ENCODE measurements at regions not wholly inside any gene's neighbourhood (a gene's known extent, or its start where the extent isn't known, plus 50 kb on each side); places are given as distances from the start of the nearest gene placed in this dataset.

GRCh38 chr16:79946252-79946651, 345.7 kb upstream of the MAF start:
- TF ChIP-seq POLR2A (IDR thresholded peaks at IDR 0.05) (no peak), CTCF (IDR thresholded peaks at IDR 0.05) (no peak)
